Femur (tissue), 1 donor: ENCODE measurements at regions not wholly inside any gene's neighbourhood (a gene's known extent, or its start where the extent isn't known, plus 50 kb on each side); places are given as distances from the start of the nearest gene placed in this dataset.
A peak's percentile ranks its signal among the peaks of the same experiment; 100 is the strongest.
"Not testable (repeated sequence)": the region's sequence is repeated elsewhere in the genome, so short reads cannot be mapped to it uniquely, and the experiment has no call there.

Source experiments
- DNase-seq: peaks from one replicate; pipeline ENCODE4 v3.0.0-alpha.2; 2017

- peak; percentile 19 for DNase-seq
Observed at GRCh38 chrX:10676235-10676957, 56.0 kb upstream of the MID1 start.

GRCh38 chrX:10677490-10677889 lies 57.1 kb upstream of the MID1 start:
- DNase-seq = no peak

GRCh38 chrX:10679387-10679786 lies 59.0 kb upstream of the MID1 start:
- no peak for DNase-seq

GRCh38 chrX:10681167-10681566 lies 60.8 kb upstream of the MID1 start:
- DNase-seq = no peak

GRCh38 chrX:10683631-10684030 lies 63.2 kb upstream of the MID1 start:
- DNase-seq = not testable (repeated sequence)

- no peak for DNase-seq
Observed at GRCh38 chrX:10685923-10686595, 65.7 kb upstream of the MID1 start.

- DNase-seq = not testable (repeated sequence)
Observed at GRCh38 chrX:10691751-10692150, 71.4 kb upstream of the MID1 start.

GRCh38 chrX:10697616-10698317 lies 77.4 kb upstream of the MID1 start:
- peak; percentile 29 for DNase-seq

- no peak for DNase-seq
Observed at GRCh38 chrX:10698318-10698640, 77.9 kb upstream of the MID1 start.

- no peak for DNase-seq
Observed at GRCh38 chrX:10702031-10702430, 81.6 kb upstream of the MID1 start.

- not testable (repeated sequence) for DNase-seq
Observed at GRCh38 chrX:10706342-10706741, 86.0 kb upstream of the MID1 start.

GRCh38 chrX:10707773-10708172 lies 87.4 kb upstream of the MID1 start:
- DNase-seq = no peak

GRCh38 chrX:10709276-10709675 lies 88.9 kb upstream of the MID1 start:
- DNase-seq = no peak

- DNase-seq = no peak
Observed at GRCh38 chrX:10714531-10714930, 94.1 kb upstream of the MID1 start.

- peak; percentile 74 for DNase-seq
Observed at GRCh38 chrX:10722851-10723250, 102.5 kb upstream of the MID1 start.

GRCh38 chrX:10725071-10725470 lies 104.7 kb upstream of the MID1 start:
- DNase-seq = no peak

GRCh38 chrX:10726647-10727046 lies 106.3 kb upstream of the MID1 start:
- peak; percentile 72 for DNase-seq

GRCh38 chrX:10728806-10729389 lies 108.5 kb upstream of the MID1 start:
- DNase-seq = no peak

GRCh38 chrX:10739426-10739825 lies 119.0 kb upstream of the MID1 start:
- no peak for DNase-seq

- DNase-seq = no peak
Observed at GRCh38 chrX:10741003-10741402, 120.6 kb upstream of the MID1 start.

GRCh38 chrX:10741550-10741949 lies 121.2 kb upstream of the MID1 start:
- DNase-seq = no peak

GRCh38 chrX:10743476-10743875 lies 123.1 kb upstream of the MID1 start:
- no peak for DNase-seq

- no peak for DNase-seq
Observed at GRCh38 chrX:10744007-10744406, 123.6 kb upstream of the MID1 start.

GRCh38 chrX:10747975-10748374 lies 127.6 kb upstream of the MID1 start:
- peak; percentile 22 for DNase-seq
